GM20000 (cell line): ENCODE measurements at regions not wholly inside any gene's neighbourhood (a gene's known extent, or its start where the extent isn't known, plus 50 kb on each side); places are given as distances from the start of the nearest gene placed in this dataset.

ENCODE experiments used
- DNase-seq: peaks from one replicate; pipeline ENCODE4 v3.0.0; 2012; ENCODE audit warnings: low spot score
- CTCF ChIP-seq: IDR thresholded peaks from 2 replicates; pipeline ENCODE4 v1.5.1; 2012; ENCODE audit warnings: mild to moderate bottlenecking, control low read depth; ENCODE audit errors: extremely low read depth, missing control alignments

DNA sequence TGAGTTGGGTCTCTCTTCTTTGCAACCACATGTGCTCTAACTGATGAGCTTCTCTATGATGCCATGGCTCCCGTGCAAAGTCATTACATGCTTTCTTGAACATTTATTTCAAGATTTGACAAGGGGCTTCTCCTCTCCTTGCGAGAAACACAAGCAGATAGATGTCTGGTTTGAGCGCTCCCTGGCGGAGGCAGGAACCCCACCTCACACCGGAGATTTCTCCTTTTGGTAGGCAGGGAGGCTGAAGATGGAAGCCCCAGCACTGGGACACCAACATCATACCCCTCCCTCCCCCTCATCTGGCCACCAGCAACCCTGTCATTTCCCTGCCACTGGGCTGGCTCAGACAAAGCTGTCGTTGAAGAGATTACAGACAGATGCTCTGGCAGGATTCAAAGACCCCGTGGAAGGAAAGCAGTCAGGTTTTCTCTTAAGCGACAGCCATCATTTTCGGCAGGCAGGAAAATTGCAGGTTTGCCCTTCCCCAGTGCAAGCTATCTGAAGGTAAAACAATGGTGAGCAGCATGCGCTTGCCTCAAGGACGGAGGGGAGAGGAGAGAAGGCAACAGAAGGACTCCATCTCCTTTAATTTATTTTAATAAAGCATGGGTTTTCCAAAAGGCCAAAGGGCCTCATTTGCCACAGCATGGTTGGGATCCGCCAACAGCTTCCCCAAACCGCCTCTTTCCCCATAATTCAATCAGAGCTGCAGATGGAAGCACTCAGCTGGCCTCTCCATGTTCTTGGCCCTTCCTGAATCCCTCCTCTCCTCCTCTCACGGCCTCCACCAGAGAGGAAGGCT, 344.1 kb upstream of the TSHZ3 start:
- no peak for DNase-seq

GRCh38 chr19:31693933-31694269, 344.7 kb upstream of the TSHZ3 start:
- no peak for DNase-seq
- TF ChIP-seq CTCF = no peak

More for the DNA sequence above, 344.1 kb upstream of the TSHZ3 start:
- TF ChIP-seq CTCF = no peak

- no peak for TF ChIP-seq CTCF
- no peak for DNase-seq
These were observed 345.5 kb upstream of the TSHZ3 start for GRCh38 chr19:31694761-31695160.

DNA sequence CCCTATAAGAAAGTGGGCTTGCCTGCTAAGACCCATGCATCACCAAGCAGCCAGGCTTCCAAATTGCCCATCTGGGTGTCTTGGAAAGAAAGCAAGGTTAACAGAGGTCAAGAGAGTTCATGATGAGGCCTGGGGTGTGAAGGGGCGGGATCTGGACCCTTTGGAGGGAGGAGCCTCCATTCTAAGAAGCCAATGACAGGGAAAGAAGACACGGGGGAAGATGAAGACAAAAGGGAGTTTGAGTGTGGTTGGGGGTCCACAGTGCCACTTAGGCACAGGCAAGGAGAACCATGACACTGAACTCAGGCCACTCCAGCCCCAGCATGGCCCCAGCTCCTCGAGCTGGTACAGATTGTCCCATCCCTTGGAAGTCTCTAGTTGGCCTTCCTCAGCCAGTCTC, 350.2 kb upstream of the TSHZ3 start:
- DNase-seq = no peak
- TF ChIP-seq CTCF = no peak

- TF ChIP-seq CTCF = no peak
- DNase-seq = no peak
These were observed 351.9 kb upstream of the TSHZ3 start for GRCh38 chr19:31701146-31701545.

DNA sequence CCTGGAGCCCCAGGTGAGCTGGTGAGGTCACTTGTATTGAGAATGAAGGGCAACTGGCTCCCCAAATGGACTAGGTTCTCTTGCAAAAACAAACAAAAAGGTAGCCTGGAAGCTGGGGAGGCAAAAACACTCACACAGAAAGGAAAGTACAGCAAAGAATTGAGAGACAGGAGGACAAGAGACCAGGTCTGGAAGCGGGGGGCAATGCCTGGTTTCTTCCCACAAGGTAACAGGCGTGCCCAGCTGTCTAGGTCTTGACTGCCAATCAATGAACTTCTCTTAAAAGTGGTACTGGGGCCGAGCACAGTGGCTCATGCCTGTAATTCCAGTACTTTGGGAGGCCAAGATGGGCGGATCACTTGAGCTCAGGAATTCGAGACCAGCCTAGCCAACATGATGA, 356.4 kb upstream of the TSHZ3 start:
- no peak for TF ChIP-seq CTCF
- no peak for DNase-seq

DNA sequence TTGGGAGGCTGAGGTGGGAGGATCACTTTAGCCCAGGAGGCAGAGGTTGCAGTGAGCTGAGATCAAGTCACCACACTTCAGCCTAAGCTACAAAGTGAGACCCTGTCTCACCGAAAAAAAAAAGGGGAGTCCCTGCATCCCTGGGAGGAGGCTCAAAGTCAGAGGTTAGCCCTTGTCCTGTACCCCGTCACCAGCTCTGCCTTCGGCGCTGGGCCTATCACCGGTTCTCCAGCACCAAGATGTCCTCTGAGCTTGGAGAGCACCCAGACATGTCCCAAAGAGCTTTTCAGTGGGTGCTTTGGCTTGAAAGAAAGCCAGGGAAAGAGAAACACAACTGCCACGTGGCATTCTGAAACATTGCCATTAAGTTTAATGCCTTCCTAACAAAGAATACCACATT, 356.9 kb upstream of the TSHZ3 start:
- TF ChIP-seq CTCF = no peak
- DNase-seq = no peak
